HG03565 (cell line): ENCODE measurements at regions not wholly inside any gene's neighbourhood (a gene's known extent, or its start where the extent isn't known, plus 50 kb on each side); places are given as distances from the start of the nearest gene placed in this dataset.
A peak's percentile ranks its signal among the peaks of the same experiment; 100 is the strongest.

ENCODE experiments used
- ATAC-seq: cut with Tn5 transposase; IDR thresholded peaks from one replicate; pipeline ENCODE4 v1.9.1; 2021; ENCODE audit warnings: mild to moderate bottlenecking, moderate library complexity; ENCODE audit not compliant: unreplicated experiment

GRCh38 chr4:163582703-163583102 is 88.2 kb downstream of the TMA16 start:
- no peak for ATAC-seq

- ATAC-seq = peak; percentile 65
Observed at GRCh38 chr4:163587867-163588266, 93.4 kb downstream of the TMA16 start.

GRCh38 chr4:163588532-163588931 is 94.0 kb downstream of the TMA16 start:
- ATAC-seq = no peak

GRCh38 chr4:163590103-163590502 is 95.6 kb downstream of the TMA16 start:
- ATAC-seq = peak; percentile 23

GRCh38 chr4:163590619-163591264 is 96.3 kb downstream of the TMA16 start:
- no peak for ATAC-seq

- peak; percentile 72 for ATAC-seq
Observed at GRCh38 chr4:163591614-163592020, 97.1 kb downstream of the TMA16 start.

- ATAC-seq = no peak
Observed at GRCh38 chr4:163592212-163592611, 97.7 kb downstream of the TMA16 start.

- no peak for ATAC-seq
Observed at GRCh38 chr4:163595580-163595979, 101.1 kb downstream of the TMA16 start.

- ATAC-seq = peak; percentile 72
Observed at GRCh38 chr4:163598028-163598427, 103.5 kb downstream of the TMA16 start.

- peak; percentile 13 for ATAC-seq
Observed at GRCh38 chr4:163598489-163598888, 104.0 kb downstream of the TMA16 start.

GRCh38 chr4:163600727-163601126 is 106.2 kb downstream of the TMA16 start:
- ATAC-seq = no peak

GRCh38 chr4:163603257-163603656 is 108.8 kb downstream of the TMA16 start:
- peak; percentile 31 for ATAC-seq

GRCh38 chr4:163606896-163607691 is 112.6 kb downstream of the TMA16 start:
- ATAC-seq = no peak

- no peak for ATAC-seq
Observed at GRCh38 chr4:163609019-163609418, 114.5 kb downstream of the TMA16 start.

- no peak for ATAC-seq
Observed at GRCh38 chr4:163610648-163611047, 116.2 kb downstream of the TMA16 start.

- ATAC-seq = no peak
Observed at GRCh38 chr4:163611182-163611581, 116.7 kb downstream of the TMA16 start.

GRCh38 chr4:163611784-163612445 is 117.4 kb downstream of the TMA16 start:
- peak; percentile 68 for ATAC-seq

GRCh38 chr4:163612762-163613161 is 118.3 kb downstream of the TMA16 start:
- ATAC-seq = no peak

GRCh38 chr4:163613383-163613782 is 118.9 kb downstream of the TMA16 start:
- ATAC-seq = no peak

GRCh38 chr4:163614866-163615265 is 120.4 kb downstream of the TMA16 start:
- ATAC-seq = no peak

GRCh38 chr4:163618845-163619244 is 124.4 kb downstream of the TMA16 start:
- ATAC-seq = no peak

- no peak for ATAC-seq
Observed at GRCh38 chr4:163620738-163621137, 126.2 kb downstream of the TMA16 start.
